ENCODE measurements at regions not wholly inside any gene's neighbourhood (a gene's known extent, or its start where the extent isn't known, plus 50 kb on each side); places are given as distances from the start of the nearest gene placed in this dataset.

GRCh38 chr18:45252474-45252873 lies 362.8 kb upstream of the SLC14A2 start:
- TF ChIP-seq KLF10 (tag by site-specific recombination; IDR thresholded peaks at IDR 0.05) (no peak), CTCF (tag by site-specific recombination; IDR thresholded peaks at IDR 0.05) (no peak), ZNF670 (tag by site-specific recombination; IDR thresholded peaks at IDR 0.05; ENCODE audit: low read depth) (no peak), ZNF621 (tag by site-specific recombination; IDR thresholded peaks at IDR 0.05) (no peak), ZNF785 (tag by site-specific recombination; IDR thresholded peaks at IDR 0.05) (no peak), ZNF133 (tag by site-specific recombination; IDR thresholded peaks at IDR 0.05) (no peak), ZNF423 (tag by site-specific recombination; IDR thresholded peaks at IDR 0.05) (no peak), ZNF398 (tag by site-specific recombination; IDR thresholded peaks at IDR 0.05) (no peak)

All from HEK293 (cell line).